Body of pancreas (tissue), 4 donors: ENCODE measurements at regions not wholly inside any gene's neighbourhood (a gene's known extent, or its start where the extent isn't known, plus 50 kb on each side); places are given as distances from the start of the nearest gene placed in this dataset.

Experiments
- POLR2A ChIP-seq, 3 donors: fragments of 450-650 bp; IDR thresholded peaks; one replicate each; pipeline ENCODE4 v1.6.1; 2016; ENCODE audit warnings: antibody characterized with exemption in 3 of 3, mild to moderate bottlenecking in 2 of 3
- TF ChIP-seq, protein P1 (sequence below), 7 experiments: fragments of 450-650 bp in 4 of 7; fragments of 200-600 bp in 3 of 7; sonication (generic) in 3 of 7; IDR thresholded peaks; one replicate each; pipeline ENCODE4 v1.5.1; 2016 to 2019; ENCODE audit warnings: antibody characterized with exemption in 7 of 7

DNA sequence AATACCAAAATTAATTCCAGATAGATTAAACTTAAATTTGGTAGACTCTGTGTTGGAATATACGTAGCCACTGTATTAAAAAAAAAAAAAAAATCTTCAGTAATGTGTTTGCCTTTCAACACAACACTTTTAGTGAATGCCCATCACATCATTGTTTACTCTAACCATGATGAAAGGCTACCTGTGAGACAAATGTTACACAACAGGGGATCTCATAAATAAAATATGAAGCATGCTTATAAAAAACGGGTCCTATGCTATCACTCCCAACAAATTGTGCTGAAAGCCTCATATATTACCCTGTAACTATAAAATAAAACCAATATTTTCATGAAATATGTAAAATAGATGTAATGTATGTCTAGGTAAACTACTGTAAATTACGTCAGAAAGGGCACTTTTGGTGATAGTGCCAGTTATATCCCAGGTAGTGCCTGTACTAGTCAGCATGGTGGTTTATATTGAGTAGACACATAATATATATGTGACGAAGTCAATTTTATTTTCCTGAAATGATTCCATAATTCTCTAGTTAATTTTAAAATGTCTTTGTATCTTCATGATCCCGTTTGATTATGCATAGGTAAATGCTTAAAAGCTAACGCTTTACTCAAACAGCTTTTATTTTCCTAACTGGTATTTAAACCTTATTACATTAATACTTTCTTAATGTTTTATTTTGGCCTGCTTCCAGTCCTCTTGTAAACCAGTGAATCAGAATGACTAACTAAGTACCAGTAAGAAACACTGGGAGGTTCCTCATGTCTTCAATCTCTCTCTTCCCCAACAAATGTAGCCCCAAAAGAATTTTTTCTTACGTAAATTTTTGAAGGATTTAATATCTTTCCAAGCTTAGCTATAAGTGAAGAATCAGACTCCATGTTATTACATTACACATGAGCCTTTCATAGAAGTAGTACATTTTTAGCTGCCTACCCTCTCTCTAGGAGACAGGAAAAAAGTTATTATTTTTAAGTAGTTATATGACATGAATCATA, 420.3 kb downstream of the GABRG2 start:
- TF ChIP-seq POLR2A (IDR thresholded peaks at IDR 0.05) = no peak
- TF ChIP-seq, protein P1, sequence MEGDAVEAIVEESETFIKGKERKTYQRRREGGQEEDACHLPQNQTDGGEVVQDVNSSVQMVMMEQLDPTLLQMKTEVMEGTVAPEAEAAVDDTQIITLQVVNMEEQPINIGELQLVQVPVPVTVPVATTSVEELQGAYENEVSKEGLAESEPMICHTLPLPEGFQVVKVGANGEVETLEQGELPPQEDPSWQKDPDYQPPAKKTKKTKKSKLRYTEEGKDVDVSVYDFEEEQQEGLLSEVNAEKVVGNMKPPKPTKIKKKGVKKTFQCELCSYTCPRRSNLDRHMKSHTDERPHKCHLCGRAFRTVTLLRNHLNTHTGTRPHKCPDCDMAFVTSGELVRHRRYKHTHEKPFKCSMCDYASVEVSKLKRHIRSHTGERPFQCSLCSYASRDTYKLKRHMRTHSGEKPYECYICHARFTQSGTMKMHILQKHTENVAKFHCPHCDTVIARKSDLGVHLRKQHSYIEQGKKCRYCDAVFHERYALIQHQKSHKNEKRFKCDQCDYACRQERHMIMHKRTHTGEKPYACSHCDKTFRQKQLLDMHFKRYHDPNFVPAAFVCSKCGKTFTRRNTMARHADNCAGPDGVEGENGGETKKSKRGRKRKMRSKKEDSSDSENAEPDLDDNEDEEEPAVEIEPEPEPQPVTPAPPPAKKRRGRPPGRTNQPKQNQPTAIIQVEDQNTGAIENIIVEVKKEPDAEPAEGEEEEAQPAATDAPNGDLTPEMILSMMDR (IDR thresholded peaks at IDR 0.05) = no peak
